Stimulated activated CD4-positive, alpha-beta T cell treated with anti-CD3 and anti-CD28 coated beads, Interleukin-4, amount 100 ng/mL, for 48 hours (primary cell): ENCODE measurements at regions not wholly inside any gene's neighbourhood (a gene's known extent, or its start where the extent isn't known, plus 50 kb on each side); places are given as distances from the start of the nearest gene placed in this dataset.
"Not testable (repeated sequence)": the region's sequence is repeated elsewhere in the genome, so short reads cannot be mapped to it uniquely, and the experiment has no call there.

ENCODE experiments used
- DNase-seq, 2 donors: peaks; one replicate each; pipeline ENCODE4 v3.0.0-alpha.2; 2020; ENCODE audit warnings: low read depth in 2 of 2

DNA sequence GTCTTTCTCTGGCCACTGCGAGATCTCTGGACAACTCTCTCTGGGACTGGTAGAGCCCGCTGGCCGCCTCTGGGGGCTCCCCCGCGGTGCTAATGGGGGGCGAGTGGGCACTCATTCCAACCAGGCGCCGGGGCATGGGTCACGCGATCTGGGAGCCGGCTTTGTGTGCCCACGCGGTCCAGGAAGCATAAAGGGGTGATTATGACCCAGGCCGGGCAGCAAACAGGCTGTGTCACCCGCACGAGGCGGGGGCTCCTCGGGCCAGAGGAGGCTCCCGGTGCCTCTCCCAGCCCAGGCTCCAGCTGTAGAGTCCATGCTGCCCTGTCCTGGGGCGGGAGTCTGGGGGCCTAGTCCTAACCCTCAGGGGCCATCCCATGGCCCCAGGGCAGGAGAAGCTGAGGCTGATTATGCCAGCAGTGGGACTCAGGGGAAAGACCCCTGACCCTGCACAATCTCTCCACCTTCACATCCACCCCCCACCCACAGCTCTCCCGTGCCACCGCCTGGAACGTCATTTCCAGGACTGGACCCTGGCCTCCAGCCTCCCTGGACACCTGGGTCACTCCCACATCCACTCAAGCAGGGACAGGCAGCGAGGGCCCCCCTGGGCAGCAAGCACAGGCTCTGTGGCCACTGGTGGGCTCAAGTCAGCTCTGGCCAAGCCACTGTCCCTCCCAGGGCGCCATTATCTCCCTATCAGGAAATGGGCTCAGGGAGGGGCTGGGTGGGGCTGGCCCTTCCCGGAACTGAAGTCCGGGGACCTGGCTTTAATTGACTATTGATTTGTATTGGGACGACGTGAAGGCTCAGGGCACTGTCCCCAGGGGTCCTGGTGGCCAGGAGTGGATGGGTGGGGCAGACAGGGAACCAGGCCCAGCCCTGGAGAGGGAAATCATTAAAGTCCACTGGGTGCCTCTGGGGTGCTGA lies 50.0 kb downstream of the PTPRS start:
- DNase-seq, result no peak

DNA sequence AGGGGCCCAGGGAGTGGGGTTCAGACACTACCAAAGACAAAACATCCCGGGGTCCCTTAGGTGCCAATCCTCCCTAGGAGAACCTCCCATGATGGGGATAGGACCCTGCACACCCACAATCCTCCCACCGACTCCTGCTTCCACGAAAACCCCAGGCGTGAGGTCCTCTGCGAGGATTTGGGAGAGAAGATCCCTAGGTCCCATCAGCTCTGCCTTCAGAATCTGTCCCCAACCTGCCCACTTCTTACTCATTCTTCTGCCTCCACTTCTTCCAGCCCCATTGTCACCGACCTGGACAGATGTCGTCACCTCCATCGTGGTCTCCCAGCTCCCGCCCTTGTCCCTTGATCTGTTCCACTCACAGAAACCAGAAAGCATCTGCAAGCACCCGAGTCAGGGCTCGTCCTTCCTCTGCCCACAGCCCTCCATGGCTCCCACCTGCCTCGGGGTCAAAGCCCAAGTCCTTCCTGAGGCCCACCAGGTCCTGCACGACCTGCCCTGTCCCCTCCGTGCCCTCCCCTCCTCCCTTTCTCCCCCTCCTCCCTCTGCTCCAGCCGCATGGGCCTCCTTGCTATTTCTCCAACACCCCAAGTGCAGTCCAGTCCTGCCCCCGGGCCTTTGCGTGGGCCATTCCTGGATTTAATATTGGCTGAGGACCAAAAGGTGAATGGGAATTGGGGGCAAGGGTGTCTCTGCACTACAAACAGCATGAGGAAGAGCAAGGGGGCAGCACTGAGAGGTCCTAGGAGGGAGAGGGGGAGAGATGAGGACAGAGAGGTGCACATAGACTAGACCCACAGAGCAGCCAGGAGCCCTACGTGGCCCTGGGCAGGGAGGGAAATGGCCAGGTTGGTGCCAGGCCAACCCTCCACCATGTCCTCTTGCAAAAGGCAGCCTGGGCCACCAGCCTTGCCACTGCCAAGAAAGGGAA lies 51.3 kb downstream of the PTPRS start:
- DNase-seq, result no peak

GRCh38 chr19:5288347-5288739 lies 52.3 kb downstream of the PTPRS start:
- no peak for DNase-seq

GRCh38 chr19:5287066-5287465 lies 53.5 kb downstream of the PTPRS start:
- DNase-seq, result no peak

- no peak for DNase-seq
Measured at GRCh38 chr19:5286465-5287029, 54.1 kb downstream of the PTPRS start.

GRCh38 chr19:5285955-5286354 lies 54.7 kb downstream of the PTPRS start:
- DNase-seq, result no peak

GRCh38 chr19:5285311-5285710 lies 55.3 kb downstream of the PTPRS start:
- no peak for DNase-seq

DNA sequence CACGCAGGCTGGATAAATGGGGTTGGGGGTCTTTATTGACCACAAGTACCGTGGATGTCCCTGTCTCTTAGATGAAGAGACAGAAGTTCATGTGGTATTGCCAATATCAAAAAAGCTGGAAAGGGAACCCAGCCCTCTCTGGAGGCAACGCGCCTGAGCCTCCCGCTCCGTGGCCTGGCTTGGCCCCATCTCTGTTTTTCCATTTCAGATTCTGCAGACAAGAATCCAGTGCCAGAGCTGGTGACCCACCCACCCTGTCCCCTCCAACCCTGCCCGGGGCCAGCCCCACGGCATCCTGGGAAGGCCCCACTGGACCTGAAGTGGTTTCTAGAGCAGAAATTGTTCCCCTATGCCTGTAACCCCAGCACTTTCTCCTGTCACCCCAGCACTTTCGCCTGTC lies 57.7 kb downstream of the PTPRS start:
- DNase-seq, result no peak

DNA sequence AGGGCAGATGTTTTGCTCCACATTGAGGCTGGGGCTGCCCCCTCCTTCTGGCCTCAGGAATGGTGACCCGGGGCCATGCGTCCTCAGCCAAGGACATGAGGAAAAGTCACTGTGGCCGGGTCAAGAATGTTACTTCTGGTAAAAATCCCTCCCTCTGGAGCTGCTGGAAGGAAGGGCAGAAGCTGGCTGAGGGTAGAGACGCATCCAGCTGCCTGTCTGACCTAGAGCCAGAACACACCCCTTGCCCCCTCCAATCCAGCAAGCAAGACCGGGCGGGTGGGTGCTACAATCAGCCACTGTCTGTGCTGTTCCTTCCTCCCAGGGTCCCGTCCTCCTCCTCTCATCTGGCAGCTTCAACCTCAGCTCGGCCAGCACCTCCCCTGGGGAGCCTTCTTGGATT lies 59.0 kb downstream of the PTPRS start:
- DNase-seq, result no peak

DNA sequence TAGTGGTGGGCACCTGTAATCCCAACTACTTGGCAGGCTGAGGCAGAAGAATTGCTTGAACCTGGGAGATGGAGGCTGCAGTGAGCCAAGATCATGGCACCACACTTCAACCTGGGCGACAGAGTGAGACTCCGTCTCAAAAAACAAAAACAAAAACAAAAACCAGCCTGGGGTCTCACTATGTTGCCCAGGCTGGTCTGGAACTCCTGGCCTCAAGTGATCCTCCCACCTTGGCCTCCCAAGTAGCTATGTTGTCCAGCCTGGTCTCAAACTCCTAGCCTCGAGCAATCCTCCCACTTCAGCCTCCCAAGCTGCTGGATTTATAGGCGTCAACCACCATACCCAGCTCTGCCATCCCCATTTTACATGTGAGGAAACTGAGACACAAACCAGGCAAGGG lies 64.9 kb downstream of the PTPRS start:
- DNase-seq, result not testable (repeated sequence)

DNA sequence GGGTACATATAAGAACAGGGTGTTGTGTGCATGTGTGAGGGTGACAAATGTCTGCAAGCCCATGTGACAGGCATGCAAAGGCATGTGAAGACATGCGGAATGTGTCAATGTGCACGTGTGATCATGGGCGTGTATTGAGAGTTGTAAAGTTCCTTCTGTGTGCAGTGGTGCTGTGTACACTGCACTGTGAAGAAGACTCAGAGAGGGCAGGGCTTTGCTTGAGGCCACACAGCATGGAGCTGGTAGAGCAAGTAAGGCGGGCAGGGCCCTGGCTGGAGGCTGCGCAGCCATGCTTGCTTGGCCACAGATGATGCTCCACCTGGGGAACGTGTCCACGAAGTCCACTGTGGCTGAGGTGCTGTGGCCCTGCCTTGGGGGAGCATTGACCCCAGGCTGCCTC lies 66.8 kb downstream of the PTPRS start:
- no peak for DNase-seq

DNA sequence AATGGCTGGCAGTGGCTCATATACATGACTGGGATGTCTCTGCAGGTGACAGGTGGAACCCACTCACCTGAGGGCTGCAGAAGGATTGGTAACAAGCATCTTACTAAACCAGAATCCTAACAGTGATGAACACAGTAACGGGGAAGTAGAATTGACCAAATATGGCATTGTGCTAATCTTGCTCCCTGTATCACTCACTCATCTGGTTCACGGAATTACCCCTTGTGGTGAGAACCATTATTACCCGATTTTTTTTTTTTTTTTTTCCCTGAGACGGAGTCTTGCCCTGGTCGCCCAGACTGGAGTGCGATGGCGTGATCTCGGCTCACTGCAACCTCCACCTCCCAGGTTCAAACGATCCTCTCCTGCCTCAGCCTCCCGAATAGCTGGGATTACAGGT lies 69.5 kb downstream of the PTPRS start:
- no peak for DNase-seq

- DNase-seq, result no peak
Measured at GRCh38 chr19:5269926-5270325, 70.7 kb downstream of the PTPRS start.

- DNase-seq, result no peak
Measured at GRCh38 chr19:5269279-5269678, 71.3 kb downstream of the PTPRS start.

DNA sequence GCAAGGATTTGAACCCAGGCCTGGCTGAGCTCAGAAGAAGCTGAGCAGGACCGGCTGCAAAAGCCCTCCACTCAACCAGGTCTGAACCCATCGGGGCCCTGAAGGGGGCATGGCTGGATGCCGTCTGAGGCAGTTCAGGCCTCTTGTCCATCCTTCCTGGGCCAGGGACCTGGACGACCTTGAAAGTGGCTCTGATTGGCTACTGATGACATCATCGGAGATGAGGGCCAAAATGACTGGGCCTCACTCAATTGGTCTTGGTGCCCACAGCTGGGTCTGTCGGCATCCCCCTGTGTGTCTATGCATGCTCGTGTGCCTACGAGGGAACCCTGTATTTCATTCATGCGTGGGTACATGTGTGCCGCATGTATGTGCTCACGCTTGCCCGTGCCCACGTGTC lies 71.8 kb downstream of the PTPRS start:
- DNase-seq, result no peak

DNA sequence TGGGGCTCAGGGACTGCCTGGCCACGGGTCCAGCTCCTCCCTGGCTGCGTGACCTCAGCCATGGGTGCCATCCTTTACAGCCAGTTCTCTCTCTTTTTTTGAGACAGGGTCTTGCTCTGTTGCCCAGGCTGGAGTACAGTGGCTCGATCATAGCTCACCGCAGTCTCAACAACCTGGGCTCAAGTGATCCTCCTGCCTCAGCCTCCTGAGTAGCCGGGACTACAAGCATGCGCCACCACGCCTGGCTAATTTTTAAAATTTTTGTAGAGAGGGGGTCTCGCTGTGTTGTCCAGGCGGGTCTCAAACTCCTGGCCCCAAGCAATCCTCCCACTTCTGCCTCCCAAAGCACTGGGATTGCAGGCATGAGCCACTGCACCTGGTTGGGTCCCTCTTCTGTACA lies 75.4 kb downstream of the PTPRS start:
- no peak for DNase-seq

GRCh38 chr19:5264453-5264852 lies 76.2 kb downstream of the PTPRS start:
- DNase-seq, result no peak

GRCh38 chr19:5263615-5264014 lies 77.0 kb downstream of the PTPRS start:
- no peak for DNase-seq

- no peak for DNase-seq
Measured at GRCh38 chr19:5262721-5263120, 77.9 kb downstream of the PTPRS start.

GRCh38 chr19:5261156-5261890 lies 79.3 kb downstream of the PTPRS start:
- no peak for DNase-seq

DNA sequence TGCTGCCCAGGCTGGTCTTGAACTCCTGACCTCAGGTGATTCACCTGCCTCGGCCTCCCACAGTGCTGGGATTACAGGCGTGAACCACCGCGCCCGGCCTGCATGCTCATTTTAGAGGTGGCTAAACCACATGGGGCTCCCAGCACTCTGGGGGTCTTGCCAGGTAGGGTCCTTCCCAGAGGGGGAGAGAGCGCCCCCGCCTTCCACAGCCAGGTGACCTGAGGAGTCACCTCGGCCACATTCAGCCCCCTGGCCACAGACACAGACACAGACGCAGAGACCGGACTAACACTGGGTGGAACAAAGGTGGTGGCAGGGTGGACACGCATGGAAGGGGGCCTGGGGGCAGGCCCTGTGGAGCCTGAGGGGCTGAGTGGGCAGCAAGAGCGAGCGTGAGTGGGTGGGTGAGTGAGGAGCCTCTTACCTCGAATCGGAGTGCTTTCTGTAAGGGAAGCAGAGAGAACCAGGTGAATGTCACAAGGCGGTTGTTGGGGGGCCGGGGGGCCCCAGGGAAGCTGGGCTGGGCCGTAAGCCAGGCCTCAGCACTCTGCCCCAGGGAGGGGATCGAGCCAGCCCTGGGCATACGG lies 80.1 kb downstream of the PTPRS start:
- no peak for DNase-seq
